GM23338 (cell line): ENCODE measurements at regions not wholly inside any gene's neighbourhood (a gene's known extent, or its start where the extent isn't known, plus 50 kb on each side); places are given as distances from the start of the nearest gene placed in this dataset.

Source experiments
- ATAC-seq: fragments of 200-7000 bp; cut with Tn5 transposase; 3 replicates; pipeline ENCODE4 v1.9.1; 2020
- DNase-seq: peaks from one replicate; pipeline ENCODE4 v3.0.0-alpha.2; 2015; ENCODE audit warnings: low spot score
- H2AFZ ChIP-seq: fragments of 200-600 bp; sonication (generic); 2 replicates; pipeline ENCODE4 v1.8.0; 2016; ENCODE audit warnings: antibody characterized with exemption, mild to moderate bottlenecking, moderate library complexity
- H3F3A ChIP-seq: fragments of 200-600 bp; sonication (generic); replicated peaks from 2 replicates; pipeline ENCODE4 v1.8.0; 2017; ENCODE audit warnings: antibody characterized with exemption, mixed run types, low read depth
- H3K27ac ChIP-seq: fragments of 200-600 bp; sonication (generic); 2 replicates; pipeline ENCODE4 v1.6.1; 2016; ENCODE audit warnings: low read depth
- H3K27me3 ChIP-seq: fragments of 200-600 bp; sonication (generic); 2 replicates; pipeline ENCODE4 v1.8.0; 2016; ENCODE audit warnings: mild to moderate bottlenecking, mixed run types, moderate library complexity; ENCODE audit not compliant: insufficient read depth
- H3K36me3 ChIP-seq: fragments of 200-600 bp; sonication (generic); 2 replicates; pipeline ENCODE4 v1.8.0; 2016; ENCODE audit warnings: mild to moderate bottlenecking; ENCODE audit not compliant: insufficient read depth
- H3K4me1 ChIP-seq: fragments of 200-600 bp; sonication (generic); 2 replicates; pipeline ENCODE4 v1.8.0; 2016; ENCODE audit warnings: mild to moderate bottlenecking, moderate library complexity; ENCODE audit not compliant: insufficient read depth
- H3K4me2 ChIP-seq: fragments of 200-600 bp; sonication (generic); 2 replicates; pipeline ENCODE4 v1.7.1; 2017; ENCODE audit warnings: mixed run types
- H3K4me3 ChIP-seq: fragments of 200-600 bp; sonication (generic); 2 replicates; pipeline ENCODE4 v1.6.1; 2016; ENCODE audit warnings: mixed run types
- H3K79me2 ChIP-seq: fragments of 200-600 bp; sonication (generic); replicated peaks from 2 replicates; pipeline ENCODE4 v1.8.0; 2017; ENCODE audit warnings: mild to moderate bottlenecking; ENCODE audit not compliant: insufficient read depth
- H3K9me2 ChIP-seq: fragments of 200-600 bp; sonication (generic); 2 replicates; pipeline ENCODE4 v1.8.0; 2017; ENCODE audit not compliant: insufficient read depth
- H4K20me1 ChIP-seq: fragments of 200-600 bp; sonication (generic); replicated peaks from 2 replicates; pipeline ENCODE4 v1.8.0; 2017; ENCODE audit warnings: mild to moderate bottlenecking; ENCODE audit not compliant: insufficient read depth
- H3K27ac Mint-ChIP-seq: 2 replicates; pipeline ENCODE4 v1.8.0; 2020; ENCODE audit warnings: inconsistent platforms, mild to moderate bottlenecking, moderate library complexity, mixed read lengths
- H3K27me3 Mint-ChIP-seq: 3 replicates; pipeline ENCODE4 v1.8.0; 2022; ENCODE audit warnings: low read depth, mild to moderate bottlenecking, moderate library complexity, mixed read lengths, inconsistent platforms; ENCODE audit not compliant: insufficient read depth, poor library complexity
- H3K36me3 Mint-ChIP-seq: 3 replicates; pipeline ENCODE4 v1.8.0; 2021; ENCODE audit warnings: low read depth, mild to moderate bottlenecking, inconsistent platforms, moderate library complexity, mixed read lengths
- H3K4me1 Mint-ChIP-seq: 3 replicates; pipeline ENCODE4 v1.8.0; 2020; ENCODE audit warnings: mild to moderate bottlenecking, inconsistent platforms, mixed read lengths
- H3K4me3 Mint-ChIP-seq: 3 replicates; pipeline ENCODE4 v1.8.0; 2021; ENCODE audit warnings: moderate library complexity, mild to moderate bottlenecking, inconsistent platforms, mixed read lengths
- H3K9me3 Mint-ChIP-seq: 3 replicates; pipeline ENCODE4 v1.8.0; 2020; ENCODE audit warnings: moderate library complexity, mild to moderate bottlenecking, inconsistent platforms, mixed read lengths
- EZH2phosphoT487 ChIP-seq: fragments of 200-600 bp; sonication (generic); IDR thresholded peaks from one replicate; pipeline ENCODE4 v1.8.1; 2018; ENCODE audit warnings: antibody characterized with exemption; ENCODE audit not compliant: unreplicated experiment
- JUNB ChIP-seq: IDR thresholded peaks from one replicate; pipeline ENCODE4 v1.6.1; 2016; ENCODE audit warnings: antibody characterized with exemption; ENCODE audit not compliant: unreplicated experiment
- NANOG ChIP-seq: IDR thresholded peaks from 2 replicates; pipeline ENCODE4 v1.6.1; 2016; ENCODE audit warnings: antibody characterized with exemption, borderline replicate concordance
- POLR2AphosphoS5 ChIP-seq: IDR thresholded peaks from 2 replicates; pipeline ENCODE4 v1.6.1; 2016; ENCODE audit warnings: antibody characterized with exemption, low read depth
- STAT1 ChIP-seq: IDR thresholded peaks from one replicate; pipeline ENCODE4 v1.6.1; 2016; ENCODE audit warnings: antibody characterized with exemption; ENCODE audit not compliant: unreplicated experiment
- ZNF331 ChIP-seq: fragments of 250-450 bp; sonication (Bioruptor Pico); IDR thresholded peaks from 2 replicates; pipeline ENCODE4 v1.5.0; 2020; ENCODE audit warnings: low read depth, mild to moderate bottlenecking, moderate library complexity
- TF ChIP-seq, protein P1 (sequence below), 2 experiments: fragments of 200-600 bp in 1 of 2; sonication (generic) in 1 of 2; conservative IDR thresholded peaks; 2 replicates each; pipeline versions ENCODE4 v1.5.1 to v1.6.1; 2016 to 2017; ENCODE audit warnings: antibody characterized with exemption in 2 of 2, low read depth in 2 of 2, mild to moderate bottlenecking in 2 of 2, moderate library complexity in 1 of 2
- TF ChIP-seq, protein P2 (sequence below): IDR thresholded peaks from 2 replicates; pipeline ENCODE4 v1.6.1; 2016; ENCODE audit warnings: antibody characterized with exemption

DNA sequence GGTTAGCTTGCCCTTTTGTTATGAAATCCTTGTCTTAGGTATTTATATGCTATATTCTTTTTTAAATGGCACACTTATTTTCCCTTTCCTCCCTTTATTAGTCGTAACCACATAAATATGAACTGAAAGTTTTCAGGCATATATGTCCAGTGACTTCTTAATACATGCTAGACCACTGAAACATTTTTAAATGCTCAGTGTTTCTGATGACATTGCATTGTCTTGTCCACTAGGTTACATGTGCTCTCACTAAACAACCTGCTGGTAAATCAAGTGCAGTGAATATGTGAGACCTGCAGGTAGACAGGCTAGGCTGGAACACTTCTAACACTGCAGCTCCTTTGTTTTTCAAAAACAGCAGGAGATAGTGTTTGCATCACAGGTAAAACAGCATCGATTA lies 332.6 kb upstream of the DACH1 start:
- Mint-ChIP-seq H3K27me3 (peaks cover 2% of the 10 kb centered on the region), H3K4me3 (no peak overlapping the region), H3K36me3 (no peaks in the 10 kb centered on the region), H3K4me1 (peaks cover 8% of the 10 kb centered on the region), H3K27ac (no peak overlapping the region), H3K9me3 (no peaks in the 10 kb centered on the region)
- no peaks in the 10 kb centered on the region for H3K27me3 ChIP-seq
- peaks cover 8% of the 10 kb centered on the region; the same call in 1 of the 2 replicates for H3K4me1 ChIP-seq
- H3K9me2 ChIP-seq, result peaks cover 4% of the 10 kb centered on the region
- H3K36me3 ChIP-seq, result no peaks in the 10 kb centered on the region
- H3F3A ChIP-seq, result no peaks in the 10 kb centered on the region
- DNase-seq (no peak), ATAC-seq (no peak; the same call in 2 of the 3 replicates)
- H3K4me3 ChIP-seq, result no peak overlapping the region
- H4K20me1 ChIP-seq, result no peaks in the 10 kb centered on the region
- no peak for TF ChIP-seq STAT1
- no peak for TF ChIP-seq NANOG
- TF ChIP-seq, protein P1, sequence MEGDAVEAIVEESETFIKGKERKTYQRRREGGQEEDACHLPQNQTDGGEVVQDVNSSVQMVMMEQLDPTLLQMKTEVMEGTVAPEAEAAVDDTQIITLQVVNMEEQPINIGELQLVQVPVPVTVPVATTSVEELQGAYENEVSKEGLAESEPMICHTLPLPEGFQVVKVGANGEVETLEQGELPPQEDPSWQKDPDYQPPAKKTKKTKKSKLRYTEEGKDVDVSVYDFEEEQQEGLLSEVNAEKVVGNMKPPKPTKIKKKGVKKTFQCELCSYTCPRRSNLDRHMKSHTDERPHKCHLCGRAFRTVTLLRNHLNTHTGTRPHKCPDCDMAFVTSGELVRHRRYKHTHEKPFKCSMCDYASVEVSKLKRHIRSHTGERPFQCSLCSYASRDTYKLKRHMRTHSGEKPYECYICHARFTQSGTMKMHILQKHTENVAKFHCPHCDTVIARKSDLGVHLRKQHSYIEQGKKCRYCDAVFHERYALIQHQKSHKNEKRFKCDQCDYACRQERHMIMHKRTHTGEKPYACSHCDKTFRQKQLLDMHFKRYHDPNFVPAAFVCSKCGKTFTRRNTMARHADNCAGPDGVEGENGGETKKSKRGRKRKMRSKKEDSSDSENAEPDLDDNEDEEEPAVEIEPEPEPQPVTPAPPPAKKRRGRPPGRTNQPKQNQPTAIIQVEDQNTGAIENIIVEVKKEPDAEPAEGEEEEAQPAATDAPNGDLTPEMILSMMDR (conservative IDR thresholded peaks at IDR 0.05; ENCODE audit: low read depth in 2 of 2), result no peak
- TF ChIP-seq JUNB, result no peak
- no peaks in the 10 kb centered on the region for H3K79me2 ChIP-seq
- no peak overlapping the region for H3K4me2 ChIP-seq
- H3K27ac ChIP-seq, result no peak overlapping the region
- H2AFZ ChIP-seq, result no peak overlapping the region

DNA sequence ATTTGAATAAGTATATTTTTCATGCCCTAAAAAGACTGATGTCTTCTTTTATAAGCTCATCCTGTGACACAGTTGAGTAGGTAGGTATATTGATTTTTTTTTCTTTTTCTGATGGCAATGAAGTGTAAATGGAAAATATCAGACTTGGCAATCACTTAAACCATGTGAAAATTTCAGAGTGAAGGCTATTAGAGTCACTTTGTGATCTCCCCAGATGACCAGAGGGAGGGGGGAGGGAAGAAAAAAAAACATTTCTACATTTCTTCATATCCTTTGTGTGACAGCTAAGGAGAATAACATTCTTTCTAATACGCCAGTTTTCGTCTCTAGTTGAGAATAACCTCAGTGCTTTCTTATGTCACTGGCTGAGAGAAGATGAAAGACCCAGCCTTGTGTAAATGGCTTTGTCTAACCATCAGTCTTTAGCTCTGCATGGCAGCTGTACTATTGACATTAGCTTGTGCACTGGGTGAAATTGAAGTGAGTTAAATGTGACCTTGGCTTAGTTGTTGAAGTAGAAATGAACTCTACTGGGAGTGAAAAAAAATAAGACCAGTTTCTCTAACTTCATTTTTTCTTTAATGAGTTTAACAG lies 332.1 kb upstream of the DACH1 start:
- Histone ChIP-seq H3K4me1 (peaks cover 9% of the 10 kb centered on the region; the same call in 1 of the 2 replicates), H3K79me2 (no peaks in the 10 kb centered on the region), H2AFZ (no peak overlapping the region), H3K4me2 (no peak overlapping the region), H3K27ac (no peak overlapping the region), H3K36me3 (no peaks in the 10 kb centered on the region), H3K4me3 (no peak overlapping the region), H3F3A (no peaks in the 10 kb centered on the region), H3K27me3 (no peaks in the 10 kb centered on the region), H3K9me2 (peaks cover 4% of the 10 kb centered on the region), H4K20me1 (no peaks in the 10 kb centered on the region)
- no peak for DNase-seq
- no peak for ATAC-seq
- no peak overlapping the region for H3K27ac Mint-ChIP-seq
- no peak overlapping the region for H3K4me3 Mint-ChIP-seq
- no peaks in the 10 kb centered on the region for H3K9me3 Mint-ChIP-seq
- TF ChIP-seq JUNB (no peak), ZNF331 (CRISPR knock-in tag) (no peak), POLR2AphosphoS5 (no peak), EZH2phosphoT487 (no peak)
- TF ChIP-seq, protein P2, sequence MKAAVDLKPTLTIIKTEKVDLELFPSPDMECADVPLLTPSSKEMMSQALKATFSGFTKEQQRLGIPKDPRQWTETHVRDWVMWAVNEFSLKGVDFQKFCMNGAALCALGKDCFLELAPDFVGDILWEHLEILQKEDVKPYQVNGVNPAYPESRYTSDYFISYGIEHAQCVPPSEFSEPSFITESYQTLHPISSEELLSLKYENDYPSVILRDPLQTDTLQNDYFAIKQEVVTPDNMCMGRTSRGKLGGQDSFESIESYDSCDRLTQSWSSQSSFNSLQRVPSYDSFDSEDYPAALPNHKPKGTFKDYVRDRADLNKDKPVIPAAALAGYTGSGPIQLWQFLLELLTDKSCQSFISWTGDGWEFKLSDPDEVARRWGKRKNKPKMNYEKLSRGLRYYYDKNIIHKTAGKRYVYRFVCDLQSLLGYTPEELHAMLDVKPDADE, result no peak
- TF ChIP-seq, protein P1 (conservative IDR thresholded peaks at IDR 0.05; ENCODE audit: low read depth in 2 of 2), result no peak
- peaks cover 10% of the 10 kb centered on the region for H3K4me1 Mint-ChIP-seq
- H3K36me3 Mint-ChIP-seq, result no peaks in the 10 kb centered on the region
- H3K27me3 Mint-ChIP-seq, result peaks cover 2% of the 10 kb centered on the region
